PC-9 (cell line): ENCODE measurements at regions not wholly inside any gene's neighbourhood (a gene's known extent, or its start where the extent isn't known, plus 50 kb on each side); places are given as distances from the start of the nearest gene placed in this dataset.
"Not testable (repeated sequence)": the region's sequence is repeated elsewhere in the genome, so short reads cannot be mapped to it uniquely, and the experiment has no call there.

Experiments
- BruUV-seq: library from RNA; stranded (reverse); fragments of 400-500 nt; replicated peaks from 2 replicates; lab custom pipeline; 2021; lab: Mats Ljungman, UMichigan
- CTCF ChIA-PET: fragments of 300-600 bp; sonication (Branson Sonifier 250); formaldehyde crosslinking; loops from one replicate; lab custom pipeline; 2022; ENCODE audit warnings: antibody characterized with exemption; lab: Charles Lee
- POLR2A ChIA-PET: fragments of 300-600 bp; sonication (Branson Sonifier 250); formaldehyde crosslinking; loops from one replicate; lab custom pipeline; 2022; ENCODE audit warnings: antibody characterized with exemption; ENCODE audit not compliant: unreplicated experiment; lab: Charles Lee
- DNase-seq, 2 experiments: peaks; one replicate each; pipeline versions ENCODE4 v3.0.0 to v3.0.0-alpha.2; 2015 to 2022; ENCODE audit warnings: mixed read lengths in 1 of 2
- H2AFZ ChIP-seq: fragments of 200-600 bp; sonication (generic); 2 replicates; pipeline ENCODE4 v1.8.1; 2017; ENCODE audit warnings: antibody characterized with exemption
- H3F3A ChIP-seq: fragments of 200-600 bp; sonication (generic); 2 replicates; pipeline ENCODE4 v1.8.1; 2017; ENCODE audit warnings: antibody characterized with exemption, mild to moderate bottlenecking, low read depth; ENCODE audit not compliant: insufficient read depth
- H3K27ac ChIP-seq: fragments of 200-600 bp; sonication (generic); 2 replicates; pipeline ENCODE4 v1.6.1; 2016; ENCODE audit warnings: mixed run types
- H3K27me3 ChIP-seq: fragments of 200-600 bp; sonication (generic); 2 replicates; pipeline ENCODE4 v1.6.1; 2016; ENCODE audit warnings: low read depth, mixed run types; ENCODE audit not compliant: insufficient read depth
- H3K36me3 ChIP-seq: fragments of 200-600 bp; sonication (generic); 2 replicates; pipeline ENCODE4 v1.6.1; 2016; ENCODE audit warnings: low read depth, mixed run types
- H3K4me1 ChIP-seq: fragments of 200-600 bp; sonication (generic); replicated peaks from 2 replicates; pipeline ENCODE4 v1.6.1; 2016; ENCODE audit warnings: mixed run types; ENCODE audit not compliant: insufficient read depth
- H3K4me2 ChIP-seq: fragments of 200-600 bp; sonication (generic); 2 replicates; pipeline ENCODE4 v1.6.1; 2017; ENCODE audit warnings: mixed run types
- H3K4me3 ChIP-seq: fragments of 200-600 bp; sonication (generic); 2 replicates; pipeline ENCODE4 v1.6.1; 2016; ENCODE audit warnings: mixed run types
- H3K79me2 ChIP-seq: fragments of 200-600 bp; sonication (generic); 2 replicates; pipeline ENCODE4 v1.6.1; 2017; ENCODE audit warnings: low read depth, mixed run types
- H3K9me2 ChIP-seq: fragments of 200-600 bp; sonication (generic); 2 replicates; pipeline ENCODE4 v1.8.1; 2017; ENCODE audit warnings: mild to moderate bottlenecking; ENCODE audit not compliant: insufficient read depth
- H3K9me3 ChIP-seq: fragments of 200-600 bp; sonication (generic); 2 replicates; pipeline ENCODE4 v1.8.1; 2016; ENCODE audit warnings: low read depth; ENCODE audit not compliant: insufficient read depth
- H4K20me1 ChIP-seq: fragments of 200-600 bp; sonication (generic); 2 replicates; pipeline ENCODE4 v1.8.1; 2017; ENCODE audit not compliant: insufficient read depth
- CTCF ChIP-seq: fragments of 200-600 bp; sonication (generic); conservative IDR thresholded peaks from 2 replicates; pipeline ENCODE4 v1.6.1; 2017; ENCODE audit warnings: mixed run types, antibody characterized with exemption, mild to moderate bottlenecking, moderate library complexity
- EZH2 ChIP-seq: fragments of 200-600 bp; sonication (generic); IDR thresholded peaks from 2 replicates; pipeline ENCODE4 v1.8.0; 2017; ENCODE audit warnings: antibody characterized with exemption, low read depth
- intact Hi-C: fragments of 100-400 bp; cut with micrococcal nuclease; formaldehyde crosslinking; loops from one replicate; pipeline ENCODE4 v1.10.0; 2022; ENCODE audit not compliant: unreplicated experiment

DNA sequence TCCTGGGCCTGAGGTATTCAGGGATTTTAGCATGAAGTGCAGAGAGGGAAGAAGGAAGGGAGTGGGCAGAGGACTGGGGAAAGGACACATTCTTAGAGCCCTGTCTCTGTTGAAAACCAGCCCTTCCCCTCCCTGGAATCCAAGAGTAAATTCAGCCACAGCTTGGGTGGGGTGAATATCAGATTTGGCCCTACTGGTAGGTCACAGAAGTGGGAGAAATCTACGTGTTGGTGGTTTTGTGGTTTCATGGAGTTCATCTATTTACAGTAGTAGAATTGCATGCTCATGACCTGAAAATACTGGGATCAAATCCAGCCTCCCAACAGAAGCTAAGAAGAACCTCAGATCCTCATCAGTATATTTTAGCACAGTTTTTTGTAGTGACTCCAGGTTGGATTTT lies 404.4 kb downstream of the BMP2 start:
- BruUV-seq, result no TSS peak
- TF ChIP-seq CTCF, result no peak
- TF ChIP-seq EZH2, result no peak
- intact Hi-C loops, result no loop called here

DNA sequence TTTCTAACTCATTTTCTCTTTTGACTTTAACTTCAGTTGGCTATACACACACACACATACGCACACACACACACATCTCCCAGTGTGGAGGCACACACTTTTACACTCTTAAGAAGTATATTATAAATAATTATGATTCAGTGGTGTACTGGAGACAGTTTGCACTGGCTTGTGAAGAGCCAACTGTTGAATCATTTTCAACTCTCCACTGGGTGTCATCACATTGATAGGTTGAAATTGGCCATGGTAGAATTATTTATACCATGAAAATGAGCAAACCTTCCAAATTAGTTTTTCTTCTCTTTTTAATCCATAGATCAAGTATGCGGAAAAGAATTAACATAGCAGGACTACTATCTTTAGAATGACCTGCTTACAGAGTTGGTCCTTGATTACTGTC lies 407.1 kb downstream of the BMP2 start:
- no peaks in the 10 kb centered on the region for H4K20me1 ChIP-seq
- H3K36me3 ChIP-seq, result no peaks in the 10 kb centered on the region
- no peaks in the 10 kb centered on the region for H3K9me3 ChIP-seq
- BruUV-seq, result no TSS peak
- H2AFZ ChIP-seq, result no peak overlapping the region
- H3K27ac ChIP-seq, result no peak overlapping the region
- no peaks in the 10 kb centered on the region for H3K27me3 ChIP-seq
- H3K4me1 ChIP-seq, result no peaks in the 10 kb centered on the region
- ChIA-PET CTCF (no interaction called here), POLR2A (no interaction called here)
- H3K4me3 ChIP-seq, result no peak overlapping the region
- H3K4me2 ChIP-seq, result no peak overlapping the region
- H3F3A ChIP-seq, result no peaks in the 10 kb centered on the region
- DNase-seq, result no peak
- no peak for TF ChIP-seq EZH2
- no peak for TF ChIP-seq CTCF
- H3K9me2 ChIP-seq, result no peaks in the 10 kb centered on the region
- intact Hi-C loops, result no loop called here
- H3K79me2 ChIP-seq, result no peaks in the 10 kb centered on the region

More for the DNA sequence above, 404.4 kb downstream of the BMP2 start:
- no peaks in the 10 kb centered on the region for H4K20me1 ChIP-seq
- no peaks in the 10 kb centered on the region for H3K9me2 ChIP-seq
- H3K4me3 ChIP-seq, result no peak overlapping the region
- H3K27me3 ChIP-seq, result no peaks in the 10 kb centered on the region
- no peaks in the 10 kb centered on the region for H3K4me1 ChIP-seq
- H3K79me2 ChIP-seq, result no peaks in the 10 kb centered on the region
- ChIA-PET CTCF (no interaction called here), POLR2A (no interaction called here)
- no peaks in the 10 kb centered on the region for H3F3A ChIP-seq
- no peak overlapping the region for H3K27ac ChIP-seq
- no peaks in the 10 kb centered on the region for H3K36me3 ChIP-seq
- no peak overlapping the region for H2AFZ ChIP-seq
- H3K4me2 ChIP-seq, result no peak overlapping the region
- no peak for DNase-seq
- no peaks in the 10 kb centered on the region for H3K9me3 ChIP-seq

- H3K27ac ChIP-seq, POLR2A ChIA-PET, DNase-seq, H3K4me2 ChIP-seq, H3K4me3 ChIP-seq, H3K4me1 ChIP-seq, H3K9me3 ChIP-seq, H2AFZ ChIP-seq, H3F3A ChIP-seq, BruUV-seq, H4K20me1 ChIP-seq, H3K27me3 ChIP-seq, H3K9me2 ChIP-seq, CTCF ChIA-PET, intact Hi-C loops, H3K36me3 ChIP-seq, H3K79me2 ChIP-seq: not testable (repeated sequence)
These were observed 408.3 kb downstream of the BMP2 start for GRCh38 chr20:7175827-7176226.

GRCh38 chr20:7178004-7178403 lies 410.5 kb downstream of the BMP2 start:
- Histone ChIP-seq H3K27me3 (no peaks in the 10 kb centered on the region), H3K9me3 (no peaks in the 10 kb centered on the region), H3K27ac (no peak overlapping the region), H3K9me2 (no peaks in the 10 kb centered on the region), H3F3A (no peaks in the 10 kb centered on the region), H3K4me1 (no peaks in the 10 kb centered on the region), H2AFZ (no peak overlapping the region), H3K4me2 (no peak overlapping the region), H3K79me2 (no peaks in the 10 kb centered on the region), H3K4me3 (no peak overlapping the region), H3K36me3 (no peaks in the 10 kb centered on the region), H4K20me1 (no peaks in the 10 kb centered on the region)
- CTCF ChIA-PET, result no interaction called here
- POLR2A ChIA-PET, result no interaction called here
- no TSS peak for BruUV-seq
- TF ChIP-seq CTCF (no peak), EZH2 (no peak)
- DNase-seq, result no peak
- intact Hi-C loops, result no loop called here
